ENCODE measurements at regions not wholly inside any gene's neighbourhood (a gene's known extent, or its start where the extent isn't known, plus 50 kb on each side); places are given as distances from the start of the nearest gene placed in this dataset.
A peak's percentile ranks its signal among the peaks of the same experiment; 100 is the strongest.

DNA sequence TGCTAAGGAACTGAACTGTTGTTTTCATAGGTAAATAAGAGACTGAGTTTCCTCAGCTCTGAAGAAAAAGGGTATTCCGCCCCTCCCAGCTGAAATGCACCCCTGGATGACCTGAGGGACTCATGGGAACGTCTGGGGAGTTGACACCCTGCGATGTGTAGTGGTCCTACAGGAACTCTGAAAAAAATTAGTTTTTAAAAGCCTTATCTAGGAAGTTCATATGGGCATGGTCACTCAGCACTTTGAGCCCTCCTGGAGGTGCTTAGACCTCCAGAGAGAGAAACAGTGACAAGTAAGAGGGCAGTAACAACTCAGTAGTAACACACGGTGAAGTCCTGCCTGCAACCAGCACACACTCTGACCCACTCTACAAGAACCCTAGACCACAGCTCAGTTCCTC lies 91.2 kb upstream of the CNOT2 start:
- DNase-seq: no peak

DNA sequence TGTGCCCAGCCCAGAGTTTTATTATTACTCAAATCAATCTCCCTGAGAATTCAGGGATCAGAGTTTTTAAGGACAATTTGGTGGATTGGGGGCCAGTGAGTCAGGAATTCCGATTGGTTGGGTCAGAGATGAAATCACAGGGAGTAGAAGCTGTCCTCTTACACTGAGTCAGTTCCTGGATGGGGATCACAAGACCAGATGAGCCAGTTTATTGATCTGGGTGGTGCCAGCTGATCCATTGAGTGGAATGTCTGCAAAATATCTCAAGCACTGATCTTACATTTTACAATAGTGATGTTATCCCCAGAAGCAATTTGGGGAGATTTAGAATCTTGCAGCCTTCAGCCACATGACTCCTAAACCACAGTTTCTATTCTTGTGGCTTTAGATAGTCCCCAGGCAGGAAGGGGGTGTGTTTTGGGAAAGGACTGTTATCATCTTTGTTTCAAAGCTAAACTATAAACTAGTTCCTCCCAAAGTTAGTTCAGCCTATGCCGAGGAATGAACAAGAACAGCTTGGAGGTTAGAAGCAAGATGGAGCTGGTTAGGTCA lies 89.1 kb upstream of the CNOT2 start:
- no peak for DNase-seq

DNA sequence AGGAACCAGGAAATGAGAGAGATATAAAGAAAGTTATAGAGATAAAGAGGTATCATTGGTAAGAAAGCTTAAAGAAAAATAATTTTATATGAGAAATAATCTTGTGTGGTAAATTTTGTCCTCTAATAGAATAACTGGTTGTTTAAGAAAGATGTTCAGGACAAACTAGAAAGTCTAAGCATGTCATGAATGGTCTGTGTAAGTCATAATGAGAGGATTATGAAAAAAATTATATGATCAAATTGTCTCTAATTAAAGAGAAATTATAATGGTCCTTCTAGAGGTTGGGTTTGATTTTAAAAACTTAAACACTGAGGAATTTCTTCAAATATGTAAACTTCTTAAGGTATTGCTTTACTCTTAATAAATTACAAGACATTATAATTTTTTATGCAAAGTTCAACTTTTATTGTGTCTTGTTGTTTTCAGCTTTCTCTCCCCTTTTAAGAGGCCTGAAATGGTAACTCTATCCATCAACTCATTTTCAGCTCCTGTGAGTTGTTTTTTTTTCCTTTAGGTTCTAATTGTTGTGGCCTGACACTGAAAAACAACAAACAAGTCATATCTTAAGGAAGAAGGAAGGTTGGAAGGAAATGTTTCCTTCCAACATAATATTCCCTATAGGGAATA lies 88.2 kb upstream of the CNOT2 start:
- no peak for DNase-seq

DNA sequence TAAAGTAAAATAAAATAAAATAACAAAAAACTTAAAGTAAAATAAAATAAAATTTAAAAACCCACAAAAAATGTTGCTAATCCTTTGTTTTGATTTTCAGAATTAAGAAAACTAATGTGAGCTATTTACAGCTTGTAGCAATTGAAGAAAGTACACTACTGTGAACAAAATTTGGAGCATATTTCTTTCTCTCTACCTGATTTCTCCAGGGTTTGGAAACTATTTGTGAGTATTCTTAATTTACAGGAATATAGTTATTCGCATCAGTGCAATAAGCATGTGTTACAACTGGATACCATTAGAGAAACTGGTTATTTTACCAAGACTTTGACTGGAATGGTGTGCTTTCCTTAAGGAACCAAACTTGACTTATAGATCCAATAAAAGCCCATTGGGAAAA lies 86.1 kb upstream of the CNOT2 start:
- DNase-seq: no peak

DNA sequence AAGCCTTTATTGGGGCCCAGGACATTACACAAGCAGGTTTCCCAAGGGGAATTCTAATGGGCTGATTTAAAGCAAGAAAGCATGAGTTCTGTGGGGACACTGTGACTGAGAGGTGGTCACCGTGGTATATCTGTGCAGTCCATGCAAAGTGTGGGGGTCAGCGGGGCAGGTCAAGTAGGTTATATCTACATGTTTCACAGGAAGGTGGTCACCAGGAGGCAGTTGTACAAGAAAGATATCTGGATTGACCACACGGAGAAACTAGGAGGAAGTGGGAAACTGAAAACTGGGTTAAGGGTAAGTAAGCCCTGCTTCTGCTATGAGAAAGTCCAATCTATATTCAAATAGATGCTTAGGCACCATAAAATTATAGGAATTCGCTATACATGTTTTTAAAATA lies 77.8 kb upstream of the CNOT2 start:
- no peak for DNase-seq

DNA sequence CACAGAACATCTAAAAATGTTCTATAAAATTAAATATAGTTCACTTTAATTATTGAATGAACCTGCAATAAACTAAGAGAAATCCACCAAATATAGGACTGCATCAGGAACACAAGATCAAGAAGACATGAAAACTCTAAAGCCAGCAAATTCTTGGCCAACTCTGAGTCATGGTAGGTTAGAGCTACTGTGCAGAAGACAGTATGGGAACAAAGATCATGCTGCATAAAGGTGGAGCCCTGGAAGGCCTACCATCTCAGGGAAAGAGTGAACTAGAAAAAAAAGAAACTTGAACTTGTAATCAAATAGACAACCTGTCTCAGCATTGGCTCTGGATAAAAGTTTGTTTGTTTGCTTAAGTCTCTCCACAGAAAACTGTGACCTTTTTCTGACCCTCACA lies 66.9 kb upstream of the CNOT2 start:
- no peak for DNase-seq

DNA sequence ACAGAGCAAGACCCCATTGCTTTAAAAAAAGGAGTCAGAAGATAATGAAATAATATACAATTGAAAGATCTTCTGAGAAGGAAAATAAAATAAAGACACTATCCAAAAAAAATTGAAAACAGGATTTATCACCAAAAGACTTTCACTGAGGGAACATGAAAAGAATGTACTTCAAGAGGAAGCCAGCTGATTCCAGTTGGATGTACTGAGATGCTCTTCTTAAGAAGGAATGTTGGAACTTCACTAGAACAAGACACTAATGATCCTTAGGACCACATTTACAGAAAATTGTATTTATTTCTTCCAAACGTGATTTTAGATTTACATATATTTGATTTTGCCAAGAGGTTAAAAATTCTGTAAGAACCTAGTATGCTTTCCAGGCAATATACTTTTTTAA lies 65.6 kb upstream of the CNOT2 start:
- no peak for DNase-seq

DNA sequence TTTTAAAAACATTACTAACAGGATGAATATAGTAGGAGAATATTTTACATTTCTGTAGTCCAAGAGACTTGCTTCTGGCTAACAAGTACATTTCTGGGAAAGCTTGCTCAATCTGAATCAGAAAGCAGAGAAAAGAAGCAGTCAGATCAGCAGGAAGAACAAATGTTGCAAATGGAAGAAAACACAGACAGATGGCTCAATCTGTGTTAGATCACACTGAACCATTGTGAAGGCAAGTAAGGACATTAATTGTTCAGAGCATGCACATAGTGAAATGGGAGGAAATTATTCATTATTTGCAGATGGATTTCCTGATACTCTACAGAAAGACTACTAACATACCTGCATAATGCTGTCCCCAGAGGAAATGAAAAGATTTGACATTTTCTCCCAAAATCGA lies 65.2 kb upstream of the CNOT2 start:
- DNase-seq: peak in 7 of 58 donors; percentile 3 to 82 (median 15)

DNA sequence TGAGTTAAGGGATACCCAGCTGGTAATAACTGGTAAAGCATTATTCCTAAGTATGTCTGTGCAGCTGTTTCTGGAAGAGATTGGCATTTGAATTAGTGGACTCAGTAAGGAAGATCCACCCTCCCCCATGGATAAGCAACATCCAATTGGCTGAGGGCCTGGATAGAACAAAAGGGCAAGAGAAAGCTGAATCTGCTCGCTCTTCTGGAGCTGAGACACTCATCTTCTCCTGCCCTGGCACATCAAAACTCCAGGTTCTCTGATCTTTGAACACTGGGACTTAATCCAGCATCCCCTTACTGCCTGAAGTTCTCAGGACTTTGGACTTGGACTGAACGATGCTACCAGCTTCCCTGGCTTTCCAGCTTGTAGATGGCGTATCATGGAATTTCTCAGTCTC lies 63.1 kb upstream of the CNOT2 start:
- DNase-seq: peak in 32 of 58 donors; percentile 1 to 80 (median 24)

DNA sequence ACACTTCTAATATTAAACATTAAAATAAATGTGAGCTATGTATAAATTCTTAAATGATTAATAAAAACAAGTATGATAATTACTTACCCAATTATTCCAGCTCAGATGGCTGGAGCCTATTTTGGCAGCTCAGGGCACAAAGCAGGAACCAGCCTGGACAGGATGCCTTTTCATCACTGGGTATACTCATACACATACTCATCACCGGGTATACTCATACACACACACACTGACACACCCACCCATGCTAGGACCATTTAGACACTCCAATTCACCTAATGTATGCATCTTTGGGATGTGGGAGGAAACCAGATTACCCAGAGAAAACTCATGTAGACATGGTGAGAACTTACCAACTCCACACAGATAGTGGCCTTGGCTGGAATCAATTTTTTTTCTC lies 57.9 kb upstream of the CNOT2 start:
- DNase-seq: no peak

DNA sequence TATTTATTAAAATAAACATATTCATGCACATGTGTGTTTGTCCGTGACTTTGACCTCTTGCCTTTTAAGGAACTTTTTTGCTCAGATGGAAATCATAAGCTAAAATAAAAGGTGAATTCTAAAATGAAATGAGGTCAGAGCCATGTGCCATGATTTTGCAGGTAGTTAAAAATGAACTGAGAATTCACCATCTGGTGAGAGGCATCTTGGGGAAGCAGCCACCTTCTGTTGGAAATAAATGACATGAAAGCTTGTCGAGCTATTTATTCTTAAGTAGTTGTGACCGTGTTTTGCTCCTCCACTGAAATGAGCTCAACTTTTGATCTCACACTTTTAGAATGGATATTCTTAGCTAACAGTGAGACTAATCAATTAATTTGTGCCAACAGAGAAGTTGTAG lies 56.8 kb upstream of the CNOT2 start:
- no peak for DNase-seq

DNA sequence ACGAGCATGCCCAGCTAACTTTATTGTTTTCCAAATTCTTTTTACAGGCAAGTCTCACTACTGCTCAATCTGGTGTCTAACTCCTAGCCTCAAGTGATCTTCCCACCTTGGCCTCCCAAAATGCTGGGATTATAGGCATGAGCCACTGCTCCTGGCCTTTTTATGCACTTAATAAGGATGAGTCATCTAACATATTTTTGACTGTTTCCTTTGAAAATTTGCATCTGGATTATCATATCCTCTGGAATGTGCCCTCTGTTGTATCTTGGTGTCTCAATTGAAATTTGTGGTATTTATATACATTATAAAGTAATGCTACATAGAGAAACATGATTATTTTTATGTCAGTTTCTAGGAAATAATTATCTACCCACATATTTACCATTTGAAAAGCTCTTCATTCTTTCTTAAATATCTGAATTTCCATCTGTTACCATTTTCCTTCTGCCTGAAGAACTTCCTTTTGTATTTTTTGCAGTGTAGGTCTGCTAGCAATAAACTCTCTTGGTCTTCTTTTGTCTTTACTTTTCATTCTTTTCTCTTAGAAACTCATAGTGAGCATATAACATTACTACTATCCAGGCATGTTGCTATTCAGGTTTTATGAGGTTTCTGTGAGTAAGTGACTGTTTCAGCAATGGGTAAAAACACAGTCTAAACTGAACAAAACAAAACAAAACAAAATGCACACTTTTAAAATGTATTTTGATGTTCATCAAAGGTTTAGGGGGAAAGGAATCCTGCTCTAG lies 52.8 kb upstream of the CNOT2 start:
- DNase-seq: no peak
